NB4 (cell line): ENCODE measurements at regions not wholly inside any gene's neighbourhood (a gene's known extent, or its start where the extent isn't known, plus 50 kb on each side); places are given as distances from the start of the nearest gene placed in this dataset.

Experiments
- DNase-seq: peaks from one replicate; pipeline ENCODE4 v3.0.0; 2010; ENCODE audit warnings: low read depth
- H3K4me3 ChIP-seq: one replicate; pipeline ENCODE4 v1.5.1; 2011; ENCODE audit warnings: mild to moderate bottlenecking, low read depth, low read length, moderate library complexity
- CTCF ChIP-seq: IDR thresholded peaks from one replicate; pipeline ENCODE4 v1.5.1; 2012; ENCODE audit warnings: low read depth, low read length
- MAX ChIP-seq: IDR thresholded peaks from 2 replicates; pipeline ENCODE4 v1.6.1; 2011; ENCODE audit warnings: low read depth, low read length
- MYC ChIP-seq: IDR thresholded peaks from 2 replicates; pipeline ENCODE4 v1.6.1; 2011; ENCODE audit warnings: low read depth, low read length
- POLR2A ChIP-seq: IDR thresholded peaks from 2 replicates; pipeline ENCODE4 v1.6.1; 2011; ENCODE audit warnings: mild to moderate bottlenecking; ENCODE audit not compliant: insufficient read length; ENCODE audit errors: extremely low read depth

DNA sequence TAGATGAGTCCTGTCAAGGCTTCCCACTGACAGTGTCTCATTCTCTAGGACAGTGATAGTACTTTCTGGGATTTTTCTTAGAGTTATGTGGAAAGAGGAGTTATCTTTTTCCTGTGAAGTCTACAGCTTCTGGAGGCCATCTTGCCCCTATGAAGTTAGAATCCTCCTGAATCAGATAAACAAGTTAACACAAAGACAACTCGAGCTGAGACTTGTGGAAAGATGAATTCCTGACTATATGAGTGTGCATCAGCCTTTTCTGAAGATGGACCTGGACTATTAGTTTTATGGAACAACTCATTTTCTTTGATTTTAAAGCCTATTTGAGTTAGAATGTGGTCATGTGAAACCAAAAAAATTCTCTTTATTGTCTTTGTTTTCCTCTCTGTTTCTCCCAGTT lies 290.9 kb downstream of the LRRIQ3 start:
- H3K4me3 ChIP-seq: no peak overlapping the region
- no peak for DNase-seq
- TF ChIP-seq MYC: no peak

- no peak for DNase-seq
- H3K4me3 ChIP-seq: no peak overlapping the region
- TF ChIP-seq CTCF (no peak), MAX (no peak), MYC (no peak), POLR2A (no peak)
These were observed 294.9 kb downstream of the LRRIQ3 start for GRCh38 chr1:73903092-73903491.

- TF ChIP-seq MYC: no peak
- no peak for TF ChIP-seq MAX
- TF ChIP-seq CTCF: no peak
- TF ChIP-seq POLR2A: no peak
- DNase-seq: peak; percentile 1
- no peak overlapping the region for H3K4me3 ChIP-seq
These were observed 296.2 kb downstream of the LRRIQ3 start for GRCh38 chr1:73901738-73902137.

GRCh38 chr1:73899311-73899710 lies 298.7 kb downstream of the LRRIQ3 start:
- no peak overlapping the region for H3K4me3 ChIP-seq
- no peak for TF ChIP-seq POLR2A
- no peak for TF ChIP-seq CTCF
- TF ChIP-seq MAX: no peak
- TF ChIP-seq MYC: no peak

GRCh38 chr1:73898540-73898939 lies 299.4 kb downstream of the LRRIQ3 start:
- H3K4me3 ChIP-seq: no peak overlapping the region
- TF ChIP-seq MYC (no peak), MAX (no peak), POLR2A (no peak), CTCF (no peak)

More at GRCh38 chr1:73899311-73899710, 298.7 kb downstream of the LRRIQ3 start:
- DNase-seq: no peak

DNA sequence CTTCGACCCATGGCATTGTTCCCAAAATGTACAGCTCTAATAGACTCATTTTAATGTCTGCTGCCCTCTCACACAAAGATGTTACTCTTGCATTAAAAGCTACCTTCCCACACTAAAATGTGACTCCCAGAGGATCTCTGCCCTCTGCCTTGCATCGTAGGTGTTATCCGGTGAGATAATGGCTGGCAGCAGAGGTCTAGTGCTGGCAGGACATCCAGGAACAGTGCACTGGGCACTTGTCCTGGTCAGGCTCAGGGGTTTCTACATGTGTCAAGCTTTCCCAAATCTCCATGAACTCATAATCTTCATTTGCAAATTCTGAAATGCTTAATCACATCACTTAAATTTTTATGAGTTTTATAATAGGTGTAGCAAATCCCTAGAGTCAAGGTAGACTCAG lies 310.6 kb downstream of the LRRIQ3 start:
- no peak for TF ChIP-seq POLR2A
- no peak for TF ChIP-seq CTCF
- TF ChIP-seq MYC: no peak
- no peak for TF ChIP-seq MAX
- DNase-seq: no peak
- H3K4me3 ChIP-seq: no peak overlapping the region

More at GRCh38 chr1:73898540-73898939, 299.4 kb downstream of the LRRIQ3 start:
- no peak for DNase-seq

GRCh38 chr1:73886716-73887115 lies 311.3 kb downstream of the LRRIQ3 start:
- no peak for DNase-seq
- TF ChIP-seq MAX (no peak), POLR2A (no peak), MYC (no peak), CTCF (no peak)
- H3K4me3 ChIP-seq: no peak overlapping the region
